ENCODE measurements at regions not wholly inside any gene's neighbourhood (a gene's known extent, or its start where the extent isn't known, plus 50 kb on each side); places are given as distances from the start of the nearest gene placed in this dataset.

DNA sequence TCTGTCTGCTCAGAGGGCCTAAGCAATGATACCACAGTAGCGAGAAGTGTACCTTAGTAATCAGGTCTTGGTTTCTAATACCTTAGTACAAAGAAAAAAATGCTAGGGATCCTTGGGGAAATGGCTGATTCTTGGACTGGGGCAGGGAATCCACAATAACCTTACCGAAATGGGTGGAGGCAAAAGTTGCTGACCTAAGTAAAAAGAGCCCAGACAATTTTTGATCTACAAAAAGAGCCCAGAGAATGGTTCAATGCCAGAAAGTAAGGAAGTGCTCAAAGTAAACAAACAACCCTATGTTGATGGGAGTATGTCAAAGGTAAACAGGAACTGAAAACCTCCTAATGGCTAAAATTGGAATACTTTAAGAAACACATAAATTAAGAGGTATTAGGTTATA lies 130.1 kb upstream of the MAGEB18 start:
- DNase-seq (ENCODE audit: extremely low read depth, low read depth) = no peak
- no peak for TF ChIP-seq CTCF (IDR thresholded peaks at IDR 0.05; ENCODE audit: low read depth, low read length)

DNA sequence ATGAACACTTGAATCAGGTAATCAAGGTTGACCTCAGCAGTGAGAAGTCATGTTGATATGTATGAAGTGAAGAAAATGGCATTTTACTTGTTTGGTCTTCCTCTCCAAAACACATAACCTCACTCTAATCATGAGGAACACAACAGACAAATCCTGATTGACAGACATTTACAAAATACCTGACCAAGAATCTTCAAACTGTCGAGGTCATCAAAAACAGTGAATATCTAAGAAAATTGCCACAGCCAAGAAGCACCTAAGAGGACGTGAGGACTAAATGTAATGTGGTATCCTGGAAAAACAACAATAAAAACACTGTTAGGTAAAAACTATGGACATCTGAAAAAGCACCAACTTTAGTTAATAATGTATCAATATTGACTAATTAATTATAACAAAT lies 129.5 kb upstream of the MAGEB18 start:
- no peak for TF ChIP-seq CTCF (IDR thresholded peaks at IDR 0.05; ENCODE audit: low read depth, low read length)
- DNase-seq (ENCODE audit: extremely low read depth, low read depth) = no peak

GRCh38 chrX:26019386-26019785 lies 118.8 kb upstream of the MAGEB18 start:
- no peak for DNase-seq (ENCODE audit: extremely low read depth, low read depth)
- no peak for TF ChIP-seq CTCF (IDR thresholded peaks at IDR 0.05; ENCODE audit: low read depth, low read length)

- no peak for DNase-seq (ENCODE audit: extremely low read depth, low read depth)
- no peak for TF ChIP-seq CTCF (IDR thresholded peaks at IDR 0.05; ENCODE audit: low read depth, low read length)
Measured at GRCh38 chrX:26026179-26026578, 112.0 kb upstream of the MAGEB18 start.

- no peak for DNase-seq (ENCODE audit: extremely low read depth, low read depth)
- no peak for TF ChIP-seq CTCF (IDR thresholded peaks at IDR 0.05; ENCODE audit: low read depth, low read length)
Measured at GRCh38 chrX:26032111-26032912, 105.8 kb upstream of the MAGEB18 start.

- DNase-seq (ENCODE audit: extremely low read depth, low read depth) = no peak
- TF ChIP-seq CTCF (IDR thresholded peaks at IDR 0.05; ENCODE audit: low read depth, low read length) = no peak
Measured at GRCh38 chrX:26037367-26037766, 100.8 kb upstream of the MAGEB18 start.

- no peak for DNase-seq (ENCODE audit: extremely low read depth, low read depth)
- no peak for TF ChIP-seq CTCF (IDR thresholded peaks at IDR 0.05; ENCODE audit: low read depth, low read length)
Measured at GRCh38 chrX:26050099-26050498, 88.0 kb upstream of the MAGEB18 start.
